Breast epithelium (tissue), 4 donors: ENCODE measurements at regions not wholly inside any gene's neighbourhood (a gene's known extent, or its start where the extent isn't known, plus 50 kb on each side); places are given as distances from the start of the nearest gene placed in this dataset.

Experiments
- DNase-seq, 2 donors: peaks; one replicate each; pipeline ENCODE4 v3.0.0-alpha.2; 2019; ENCODE audit warnings: low spot score in 2 of 2
- H3K27ac ChIP-seq, 2 donors: fragments of 200-600 bp; sonication (generic) in 1 of 2; one replicate each; pipeline ENCODE4 v1.5.1; 2016 to 2019; ENCODE audit warnings: mild to moderate bottlenecking in 1 of 2
- H3K27me3 ChIP-seq, 2 donors: fragments of 200-600 bp; sonication (generic) in 1 of 2; one replicate each; pipeline versions ENCODE4 v1.5.1 to v1.6.0; 2017 to 2019; ENCODE audit warnings: control low read depth in 1 of 2, mild to moderate bottlenecking in 1 of 2
- H3K36me3 ChIP-seq: fragments of 200-600 bp; one replicate; pipeline ENCODE4 v1.5.1; 2019
- H3K4me1 ChIP-seq, 2 donors: fragments of 200-600 bp; sonication (generic); one replicate each; pipeline ENCODE4 v1.5.1; 2016 to 2019; ENCODE audit warnings: control low read depth in 1 of 2
- H3K4me3 ChIP-seq, 3 donors: fragments of 200-600 bp; sonication (generic); 1 replicate in 2 of 3; 2 replicates in 1 of 3; pipeline ENCODE4 v1.5.1; 2016 to 2019; ENCODE audit warnings: mild to moderate bottlenecking in 3 of 3, moderate library complexity in 2 of 3
- H3K9me3 ChIP-seq, 2 donors: fragments of 200-600 bp; sonication (generic) in 1 of 2; one replicate each; pipeline ENCODE4 v1.5.1; 2016 to 2019; ENCODE audit warnings: control low read depth in 1 of 2
- CTCF ChIP-seq, 3 donors: fragments of 450-650 bp; IDR thresholded peaks; one replicate each; pipeline ENCODE4 v1.5.1; 2016 to 2017; ENCODE audit warnings: antibody characterized with exemption in 3 of 3, mild to moderate bottlenecking in 3 of 3, moderate library complexity in 3 of 3
- POLR2A ChIP-seq: fragments of 450-650 bp; IDR thresholded peaks from one replicate; pipeline ENCODE4 v1.6.1; 2016; ENCODE audit warnings: antibody characterized with exemption, mild to moderate bottlenecking, moderate library complexity
- POLR2AphosphoS5 ChIP-seq, 3 donors: sonication (generic); formaldehyde crosslinking; IDR thresholded peaks; one replicate each; pipeline ENCODE4 v1.6.1; 2017; ENCODE audit warnings: antibody characterized with exemption in 3 of 3
- intact Hi-C: fragments of 100-400 bp; cut with DNase I; formaldehyde crosslinking; loops from one replicate; pipeline ENCODE4 v1.15.1; 2023; ENCODE audit warnings: low total_unique reads

- no peaks in the 10 kb centered on the region for H3K27me3 ChIP-seq
- H3K4me3 ChIP-seq: no peak overlapping the region
- H3K36me3 ChIP-seq: no peaks in the 10 kb centered on the region
- no peak overlapping the region for H3K27ac ChIP-seq
- intact Hi-C loops: no loop called here
- no peaks in the 10 kb centered on the region for H3K4me1 ChIP-seq
- no peak for DNase-seq
- H3K9me3 ChIP-seq: no peaks in the 10 kb centered on the region
- no peak for TF ChIP-seq POLR2AphosphoS5 (IDR thresholded peaks at IDR 0.05)
- no peak for TF ChIP-seq POLR2A
- no peak for TF ChIP-seq CTCF (IDR thresholded peaks at IDR 0.05)
Measured at GRCh38 chr3:159635047-159635641, 353.5 kb upstream of the IL12A start.

- Histone ChIP-seq H3K4me1 (no peaks in the 10 kb centered on the region), H3K27me3 (no peaks in the 10 kb centered on the region), H3K36me3 (no peaks in the 10 kb centered on the region), H3K4me3 (no peak overlapping the region), H3K27ac (no peak overlapping the region), H3K9me3 (no peaks in the 10 kb centered on the region)
- no peak for DNase-seq
- intact Hi-C loops: no loop called here
- TF ChIP-seq POLR2A (no peak), POLR2AphosphoS5 (IDR thresholded peaks at IDR 0.05) (no peak), CTCF (IDR thresholded peaks at IDR 0.05) (no peak)
Measured at GRCh38 chr3:159637883-159638542, 350.6 kb upstream of the IL12A start.

GRCh38 chr3:159640225-159640624 is 348.4 kb upstream of the IL12A start:
- Histone ChIP-seq H3K4me1 (no peaks in the 10 kb centered on the region), H3K27me3 (no peaks in the 10 kb centered on the region), H3K27ac (no peak overlapping the region), H3K9me3 (no peaks in the 10 kb centered on the region), H3K36me3 (no peaks in the 10 kb centered on the region), H3K4me3 (no peak overlapping the region)
- TF ChIP-seq POLR2AphosphoS5 (IDR thresholded peaks at IDR 0.05) (no peak), POLR2A (no peak), CTCF (IDR thresholded peaks at IDR 0.05) (no peak)
- intact Hi-C loops: no loop called here
- DNase-seq: no peak

GRCh38 chr3:159643406-159643805 is 345.2 kb upstream of the IL12A start:
- Histone ChIP-seq H3K27ac (no peak overlapping the region), H3K4me3 (no peak overlapping the region), H3K4me1 (no peaks in the 10 kb centered on the region), H3K27me3 (no peaks in the 10 kb centered on the region), H3K36me3 (no peaks in the 10 kb centered on the region), H3K9me3 (no peaks in the 10 kb centered on the region)
- no peak for TF ChIP-seq POLR2AphosphoS5 (IDR thresholded peaks at IDR 0.05)
- TF ChIP-seq POLR2A: no peak
- no peak for TF ChIP-seq CTCF (IDR thresholded peaks at IDR 0.05)
- DNase-seq: no peak
- intact Hi-C loops: no loop called here

GRCh38 chr3:159645874-159646273 is 342.8 kb upstream of the IL12A start:
- Histone ChIP-seq H3K27ac (no peak overlapping the region), H3K36me3 (no peaks in the 10 kb centered on the region), H3K4me3 (no peak overlapping the region), H3K9me3 (no peaks in the 10 kb centered on the region), H3K4me1 (no peaks in the 10 kb centered on the region), H3K27me3 (no peaks in the 10 kb centered on the region)
- DNase-seq: no peak
- TF ChIP-seq POLR2AphosphoS5 (IDR thresholded peaks at IDR 0.05) (no peak), CTCF (IDR thresholded peaks at IDR 0.05) (no peak), POLR2A (no peak)
- intact Hi-C loops: no loop called here
